ENCODE measurements at regions not wholly inside any gene's neighbourhood (a gene's known extent, or its start where the extent isn't known, plus 50 kb on each side); places are given as distances from the start of the nearest gene placed in this dataset.
"Not testable (repeated sequence)": the region's sequence is repeated elsewhere in the genome, so short reads cannot be mapped to it uniquely, and the experiment has no call there.

GRCh38 chrX:9401051-9401450 lies 63.8 kb upstream of the TBL1X start:
- no peaks in the 10 kb centered on the region for H3K27me3 ChIP-seq
- H3K27ac ChIP-seq = no peak overlapping the region
- no peak overlapping the region for H3K4me3 ChIP-seq (ENCODE audit: low read depth in 1 of 2, low read length in 1 of 2)
- no peak for TF ChIP-seq CTCF (IDR thresholded peaks at IDR 0.05)
- H3K9me3 ChIP-seq = no peaks in the 10 kb centered on the region
- no peaks in the 10 kb centered on the region for H3K4me1 ChIP-seq (ENCODE audit: control insufficient read depth in 1 of 2, insufficient read depth in 1 of 2, low read depth in 1 of 2, low read length in 1 of 2)
- H3K36me3 ChIP-seq = no peaks in the 10 kb centered on the region

- Histone ChIP-seq H3K27ac (no peak overlapping the region), H3K4me3 (ENCODE audit: low read depth in 1 of 2, low read length in 1 of 2) (no peak overlapping the region), H3K36me3 (no peaks in the 10 kb centered on the region), H3K9me3 (no peaks in the 10 kb centered on the region), H3K4me1 (ENCODE audit: control insufficient read depth in 1 of 2, insufficient read depth in 1 of 2, low read depth in 1 of 2, low read length in 1 of 2) (no peaks in the 10 kb centered on the region), H3K27me3 (no peaks in the 10 kb centered on the region)
- TF ChIP-seq CTCF (IDR thresholded peaks at IDR 0.05) = no peak
Observed at GRCh38 chrX:9403374-9403773, 61.5 kb upstream of the TBL1X start.

GRCh38 chrX:9405635-9406034 lies 59.2 kb upstream of the TBL1X start:
- H3K4me3 ChIP-seq (ENCODE audit: low read depth in 1 of 2, low read length in 1 of 2); H3K4me1 ChIP-seq (ENCODE audit: control insufficient read depth in 1 of 2, insufficient read depth in 1 of 2, low read depth in 1 of 2, low read length in 1 of 2); H3K27me3 ChIP-seq; H3K27ac ChIP-seq; H3K9me3 ChIP-seq; H3K36me3 ChIP-seq: not testable (repeated sequence)

- H3K27me3 ChIP-seq; H3K4me1 ChIP-seq (ENCODE audit: control insufficient read depth in 1 of 2, insufficient read depth in 1 of 2, low read depth in 1 of 2, low read length in 1 of 2); H3K4me3 ChIP-seq (ENCODE audit: low read depth in 1 of 2, low read length in 1 of 2); H3K27ac ChIP-seq; H3K9me3 ChIP-seq; H3K36me3 ChIP-seq: not testable (repeated sequence)
Observed at GRCh38 chrX:9410889-9411288, 54.0 kb upstream of the TBL1X start.

GRCh38 chrX:9411682-9412081 lies 53.2 kb upstream of the TBL1X start:
- not testable (repeated sequence) for H3K4me3 ChIP-seq (ENCODE audit: low read depth in 1 of 2, low read length in 1 of 2); H3K27ac ChIP-seq; H3K9me3 ChIP-seq; H3K27me3 ChIP-seq; H3K4me1 ChIP-seq (ENCODE audit: control insufficient read depth in 1 of 2, insufficient read depth in 1 of 2, low read depth in 1 of 2, low read length in 1 of 2); H3K36me3 ChIP-seq

GRCh38 chrX:9414416-9414815 lies 50.4 kb upstream of the TBL1X start:
- H3K36me3 ChIP-seq = no peaks in the 10 kb centered on the region
- TF ChIP-seq CTCF (IDR thresholded peaks at IDR 0.05) = no peak
- H3K9me3 ChIP-seq = no peaks in the 10 kb centered on the region
- H3K27ac ChIP-seq = no peak overlapping the region
- H3K27me3 ChIP-seq = no peaks in the 10 kb centered on the region
- peaks cover 7 to 24% of the 10 kb centered on the region in 2 experiments for H3K4me1 ChIP-seq (ENCODE audit: control insufficient read depth in 1 of 2, insufficient read depth in 1 of 2, low read depth in 1 of 2, low read length in 1 of 2)
- H3K4me3 ChIP-seq (ENCODE audit: low read depth in 1 of 2, low read length in 1 of 2) = no peak overlapping the region

Data from neutrophil (primary cell).